Activated naive CD4-positive, alpha-beta T cell treated with anti-CD3 and anti-CD28 coated beads, Interleukin-2, amount 50 U/mL, for 24 hours (primary cell): ENCODE measurements at regions not wholly inside any gene's neighbourhood (a gene's known extent, or its start where the extent isn't known, plus 50 kb on each side); places are given as distances from the start of the nearest gene placed in this dataset.

Experiments used
- H3K27ac Mint-ChIP-seq: one replicate; pipeline ENCODE4 v1.8.0; 2021; ENCODE audit warnings: mild to moderate bottlenecking, mixed read lengths
- H3K27me3 Mint-ChIP-seq: one replicate; pipeline ENCODE4 v1.8.0; 2021; ENCODE audit warnings: mixed read lengths
- H3K36me3 Mint-ChIP-seq: one replicate; pipeline ENCODE4 v1.8.0; 2021; ENCODE audit warnings: mixed read lengths
- H3K4me1 Mint-ChIP-seq: one replicate; pipeline ENCODE4 v1.8.0; 2021; ENCODE audit warnings: mixed read lengths
- H3K4me3 Mint-ChIP-seq: one replicate; pipeline ENCODE4 v1.8.0; 2021; ENCODE audit warnings: mild to moderate bottlenecking, mixed read lengths
- H3K9me3 Mint-ChIP-seq: one replicate; pipeline ENCODE4 v1.8.0; 2021; ENCODE audit warnings: mixed read lengths

DNA sequence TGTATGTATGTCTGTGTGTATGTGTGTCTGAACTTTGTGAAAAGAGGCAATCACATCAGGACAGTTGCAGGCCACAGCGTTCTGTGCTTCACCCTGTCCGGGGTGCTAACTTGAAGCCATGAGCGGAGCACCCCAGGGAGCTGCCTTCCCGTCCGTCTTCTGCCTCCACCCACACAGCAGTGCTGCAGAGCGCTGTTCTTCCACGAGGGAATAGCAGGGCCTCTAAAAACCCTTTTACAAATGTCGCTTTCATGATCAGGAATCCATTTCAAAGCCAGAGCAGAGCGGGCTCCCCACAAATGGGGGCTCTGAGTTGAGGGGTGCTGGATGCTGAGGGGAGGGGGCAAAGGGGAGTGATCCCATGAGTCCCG lies 131.5 kb downstream of the RNASET2 start:
- H3K4me1 Mint-ChIP-seq, result no peaks in the 10 kb centered on the region
- no peaks in the 10 kb centered on the region for H3K9me3 Mint-ChIP-seq
- no peaks in the 10 kb centered on the region for H3K36me3 Mint-ChIP-seq
- H3K27ac Mint-ChIP-seq, result no peak overlapping the region
- no peaks in the 10 kb centered on the region for H3K27me3 Mint-ChIP-seq
- no peak overlapping the region for H3K4me3 Mint-ChIP-seq

- H3K27ac Mint-ChIP-seq, result no peak overlapping the region
- no peaks in the 10 kb centered on the region for H3K36me3 Mint-ChIP-seq
- H3K9me3 Mint-ChIP-seq, result no peaks in the 10 kb centered on the region
- H3K27me3 Mint-ChIP-seq, result no peaks in the 10 kb centered on the region
- H3K4me1 Mint-ChIP-seq, result no peaks in the 10 kb centered on the region
- no peak overlapping the region for H3K4me3 Mint-ChIP-seq
Measured at GRCh38 chr6:166824146-166824879, 132.0 kb downstream of the RNASET2 start.

DNA sequence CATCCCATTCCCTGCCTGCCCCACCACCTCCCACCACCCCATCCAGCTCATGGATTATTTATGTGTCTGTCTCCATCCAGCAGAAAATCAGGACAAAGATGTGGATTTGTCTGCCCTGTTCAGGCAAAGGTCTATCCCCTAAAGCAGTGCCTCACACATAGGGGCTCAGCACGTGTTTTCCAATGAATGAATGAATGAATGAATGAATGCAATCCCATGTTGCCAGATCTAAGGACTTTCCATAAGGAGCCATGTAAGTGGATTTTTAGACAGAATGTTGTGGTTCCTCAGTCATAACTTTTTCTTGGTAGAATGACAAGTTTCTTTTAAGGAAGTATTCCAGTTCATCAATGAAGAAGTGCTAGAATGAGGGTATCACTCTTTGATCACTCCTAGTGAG lies 133.7 kb downstream of the RNASET2 start:
- Mint-ChIP-seq H3K27me3 (no peaks in the 10 kb centered on the region), H3K27ac (no peak overlapping the region), H3K4me1 (no peaks in the 10 kb centered on the region), H3K4me3 (no peak overlapping the region), H3K9me3 (no peaks in the 10 kb centered on the region), H3K36me3 (no peaks in the 10 kb centered on the region)

DNA sequence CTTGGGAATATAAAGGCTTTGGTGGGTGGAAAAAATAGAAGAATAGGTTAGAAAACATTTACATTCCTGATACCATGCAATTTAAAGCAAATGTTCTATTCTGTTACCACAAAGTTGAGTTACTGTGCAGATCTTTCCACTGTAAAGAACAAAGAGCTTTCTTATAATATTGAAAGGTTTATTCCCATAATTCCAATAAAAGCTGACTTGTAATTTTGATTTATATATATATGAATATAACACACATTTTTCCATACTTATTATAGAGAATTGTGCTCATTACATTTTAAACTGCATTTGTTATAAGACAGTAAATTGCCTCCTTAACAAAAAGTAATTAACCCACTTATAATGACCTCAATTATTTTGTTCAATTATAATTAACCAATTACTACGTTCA lies 135.9 kb downstream of the RNASET2 start:
- Mint-ChIP-seq H3K36me3 (no peaks in the 10 kb centered on the region), H3K4me1 (no peaks in the 10 kb centered on the region), H3K9me3 (no peaks in the 10 kb centered on the region), H3K27ac (no peak overlapping the region), H3K27me3 (no peaks in the 10 kb centered on the region), H3K4me3 (no peak overlapping the region)

- Mint-ChIP-seq H3K4me1 (no peaks in the 10 kb centered on the region), H3K4me3 (no peak overlapping the region), H3K27me3 (no peaks in the 10 kb centered on the region), H3K36me3 (no peaks in the 10 kb centered on the region), H3K9me3 (no peaks in the 10 kb centered on the region), H3K27ac (no peak overlapping the region)
Measured at GRCh38 chr6:166820070-166820469, 136.3 kb downstream of the RNASET2 start.

DNA sequence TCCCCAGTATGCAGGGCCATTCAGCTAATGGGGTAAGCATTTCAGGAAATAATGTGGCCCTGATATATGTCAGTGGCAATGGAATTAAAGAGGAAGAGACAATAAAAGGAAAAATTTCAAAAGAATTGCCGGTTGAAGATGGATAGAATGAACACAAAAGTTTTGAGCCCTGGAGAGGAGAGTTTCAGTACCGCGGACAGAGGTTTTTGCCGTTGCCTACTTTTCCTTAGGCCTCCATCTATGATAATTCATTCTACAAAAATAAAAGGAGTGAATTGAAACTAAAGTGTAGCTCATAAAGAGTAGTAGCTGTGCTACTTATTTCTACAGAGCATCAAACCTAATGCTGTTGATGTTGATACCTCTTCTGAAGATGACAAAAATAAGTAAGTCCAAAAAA lies 140.7 kb downstream of the RNASET2 start:
- no peaks in the 10 kb centered on the region for H3K36me3 Mint-ChIP-seq
- H3K9me3 Mint-ChIP-seq, result no peaks in the 10 kb centered on the region
- no peak overlapping the region for H3K27ac Mint-ChIP-seq
- H3K4me1 Mint-ChIP-seq, result no peaks in the 10 kb centered on the region
- no peaks in the 10 kb centered on the region for H3K27me3 Mint-ChIP-seq
- H3K4me3 Mint-ChIP-seq, result no peak overlapping the region

DNA sequence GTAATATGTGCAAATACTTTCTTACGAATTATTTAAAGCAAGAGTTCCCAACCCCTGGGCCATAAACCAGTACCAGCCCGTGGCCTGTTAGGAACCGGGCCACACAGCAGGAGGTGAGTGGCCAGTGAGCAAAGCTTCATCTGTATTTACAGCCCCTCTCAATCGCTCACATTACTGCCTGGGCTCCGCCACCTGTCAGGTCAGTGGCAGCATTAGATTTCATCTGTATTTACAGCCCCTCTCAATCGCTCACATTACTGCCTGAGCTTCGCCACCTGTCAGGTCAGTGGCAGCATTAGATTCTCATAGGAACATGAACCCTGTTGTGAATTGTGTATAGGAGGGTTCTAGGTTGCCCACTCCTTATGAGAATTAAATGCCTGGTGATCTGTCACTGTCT lies 142.0 kb downstream of the RNASET2 start:
- H3K27ac Mint-ChIP-seq, result no peak overlapping the region
- no peaks in the 10 kb centered on the region for H3K4me1 Mint-ChIP-seq
- H3K4me3 Mint-ChIP-seq, result no peak overlapping the region

DNA sequence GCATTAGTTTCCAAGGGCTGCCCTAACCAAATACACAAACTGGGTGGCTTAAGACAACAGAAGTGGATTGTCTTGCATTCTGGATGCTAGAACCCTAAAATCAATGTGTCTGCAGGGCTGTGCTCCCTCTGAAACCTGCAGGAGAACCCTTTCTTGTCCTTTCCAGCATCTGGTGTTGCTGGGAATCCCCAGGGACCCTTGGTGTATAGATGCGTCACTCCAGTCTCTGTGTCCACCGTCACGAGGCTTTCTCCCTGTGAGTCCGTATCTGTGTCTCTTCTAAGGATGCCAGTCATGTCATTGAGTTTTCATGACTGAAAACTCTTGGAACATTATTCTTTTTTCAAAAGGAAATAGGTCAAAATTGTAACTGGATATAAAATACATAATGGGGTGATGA lies 142.9 kb downstream of the RNASET2 start:
- Mint-ChIP-seq H3K36me3 (peaks cover 2% of the 10 kb centered on the region), H3K9me3 (no peaks in the 10 kb centered on the region), H3K27ac (no peak overlapping the region), H3K4me1 (no peaks in the 10 kb centered on the region), H3K4me3 (no peak overlapping the region), H3K27me3 (no peaks in the 10 kb centered on the region)

More for the DNA sequence above, 142.0 kb downstream of the RNASET2 start:
- Mint-ChIP-seq H3K9me3 (no peaks in the 10 kb centered on the region), H3K27me3 (no peaks in the 10 kb centered on the region), H3K36me3 (no peaks in the 10 kb centered on the region)

DNA sequence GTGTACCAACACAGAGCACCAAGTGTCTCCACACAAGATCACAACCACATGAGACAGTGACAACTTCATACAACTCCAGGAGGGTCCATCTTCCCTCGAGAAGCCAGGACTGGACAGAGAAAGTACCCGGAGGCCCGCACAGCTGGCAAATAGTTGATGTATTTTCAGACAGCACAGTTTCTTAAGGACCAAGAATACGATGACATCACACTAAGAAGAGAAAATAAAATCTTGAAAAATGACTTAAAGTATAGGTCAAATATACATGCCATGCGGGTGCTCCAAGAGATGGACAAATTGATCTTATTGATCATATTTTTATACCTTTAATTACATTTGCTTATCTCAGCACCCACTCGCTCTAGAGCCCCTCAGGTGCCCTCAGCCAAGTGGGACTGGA lies 145.5 kb downstream of the RNASET2 start:
- Mint-ChIP-seq H3K27ac (no peak overlapping the region), H3K36me3 (peaks cover 14% of the 10 kb centered on the region), H3K27me3 (no peaks in the 10 kb centered on the region), H3K4me1 (no peaks in the 10 kb centered on the region), H3K4me3 (no peak overlapping the region), H3K9me3 (peaks cover 14% of the 10 kb centered on the region)

DNA sequence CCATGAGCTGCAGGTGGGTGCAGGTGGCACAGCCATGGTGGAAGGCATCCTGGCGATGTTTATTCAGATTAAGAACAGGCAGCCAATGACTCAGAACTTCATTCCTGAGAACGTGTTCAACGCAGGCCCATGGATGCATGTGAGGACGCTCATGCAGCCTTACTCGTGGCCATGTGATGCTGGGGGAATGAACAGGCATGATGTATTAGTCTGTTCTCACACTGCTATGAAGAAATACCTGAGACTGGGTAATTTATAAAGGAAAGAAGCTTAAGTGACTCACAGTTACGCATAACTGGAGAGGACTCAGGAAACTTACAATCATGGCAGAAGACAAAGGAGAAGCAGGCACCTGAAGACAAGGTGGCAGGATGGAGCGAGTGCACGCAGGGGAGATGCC lies 146.6 kb downstream of the RNASET2 start:
- Mint-ChIP-seq H3K27ac (no peak overlapping the region), H3K27me3 (no peaks in the 10 kb centered on the region), H3K4me1 (no peaks in the 10 kb centered on the region), H3K36me3 (peaks cover 18% of the 10 kb centered on the region), H3K9me3 (peaks cover 18% of the 10 kb centered on the region), H3K4me3 (no peak overlapping the region)

GRCh38 chr6:166806962-166807757 lies 149.2 kb downstream of the RNASET2 start:
- Mint-ChIP-seq H3K4me3 (no peak overlapping the region), H3K27ac (no peak overlapping the region), H3K27me3 (no peaks in the 10 kb centered on the region), H3K9me3 (peaks cover 18% of the 10 kb centered on the region), H3K4me1 (no peaks in the 10 kb centered on the region), H3K36me3 (peaks cover 18% of the 10 kb centered on the region)

DNA sequence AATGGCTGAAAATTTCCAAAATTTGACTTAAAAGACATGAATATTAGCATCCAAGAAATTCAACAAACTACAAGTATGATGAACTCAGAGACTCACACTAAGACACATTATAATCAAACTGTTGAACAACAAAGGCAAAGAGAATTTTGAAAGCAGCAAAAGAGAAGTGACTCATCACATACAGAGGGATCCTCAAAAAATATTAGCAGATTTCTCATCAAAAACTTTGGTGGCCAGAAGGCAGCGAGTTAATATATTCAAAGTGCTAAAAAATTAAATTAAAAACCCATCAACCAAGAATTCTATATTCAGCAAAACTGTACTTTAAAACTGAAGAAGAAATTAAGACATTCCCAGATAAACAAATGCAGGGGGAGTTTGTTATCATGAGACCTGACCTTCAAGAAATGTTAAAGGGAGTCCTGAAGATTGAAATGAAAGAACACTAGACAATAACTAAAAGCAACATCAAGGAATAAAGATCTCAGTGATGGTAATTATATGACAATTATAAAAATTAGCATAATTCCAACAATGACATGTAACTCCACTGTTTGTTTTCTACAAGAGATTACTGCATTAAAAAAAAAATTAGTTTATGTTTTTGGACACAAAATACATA lies 150.0 kb downstream of the RNASET2 start:
- H3K27me3 Mint-ChIP-seq, result no peaks in the 10 kb centered on the region
- H3K4me1 Mint-ChIP-seq, result no peaks in the 10 kb centered on the region
- no peak overlapping the region for H3K4me3 Mint-ChIP-seq
- H3K9me3 Mint-ChIP-seq, result peaks cover 18% of the 10 kb centered on the region
- H3K27ac Mint-ChIP-seq, result no peak overlapping the region
- peaks cover 18% of the 10 kb centered on the region for H3K36me3 Mint-ChIP-seq

DNA sequence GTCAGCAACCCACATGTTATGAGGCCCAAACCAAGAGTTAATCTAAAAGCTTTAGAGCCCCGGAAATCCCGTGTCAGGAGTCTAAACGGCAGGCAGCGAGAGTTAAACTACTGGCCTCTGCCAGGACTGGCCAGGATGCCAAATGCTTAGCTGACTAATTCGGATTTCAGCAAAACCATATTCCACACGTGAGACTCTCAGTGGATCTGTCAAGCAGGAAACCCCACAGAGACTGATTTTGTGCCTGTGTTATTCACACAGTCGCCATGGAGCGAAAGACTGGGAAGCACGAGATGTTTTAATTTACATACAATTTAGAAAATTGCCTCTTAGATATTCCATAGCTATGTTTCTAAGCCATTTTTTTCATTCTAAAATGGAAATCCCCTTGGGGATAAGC lies 152.9 kb downstream of the RNASET2 start:
- Mint-ChIP-seq H3K36me3 (peaks cover 15% of the 10 kb centered on the region), H3K27me3 (no peaks in the 10 kb centered on the region), H3K4me1 (no peaks in the 10 kb centered on the region), H3K4me3 (no peak overlapping the region), H3K9me3 (peaks cover 18% of the 10 kb centered on the region), H3K27ac (no peak overlapping the region)

DNA sequence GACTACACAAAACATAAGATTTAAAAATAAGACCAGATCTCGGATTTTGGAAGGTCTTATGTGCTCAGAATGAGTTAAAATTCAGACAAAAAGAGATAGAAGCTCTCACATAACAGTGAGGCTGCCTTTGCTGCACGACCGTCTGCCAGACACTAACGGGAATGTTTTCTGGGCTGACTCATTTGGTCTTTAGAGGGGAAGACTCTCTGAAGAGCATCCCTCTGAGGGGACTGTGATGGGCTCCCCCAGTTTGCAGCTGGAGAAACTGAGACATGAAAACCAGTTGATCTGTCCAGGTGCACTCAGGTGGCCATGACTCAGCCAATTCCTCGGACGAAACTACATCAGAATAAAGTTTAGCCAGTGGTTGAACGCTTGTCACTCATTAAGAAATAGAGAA lies 153.9 kb downstream of the RNASET2 start:
- peaks cover 9% of the 10 kb centered on the region for H3K36me3 Mint-ChIP-seq
- no peak overlapping the region for H3K27ac Mint-ChIP-seq
- H3K9me3 Mint-ChIP-seq, result peaks cover 13% of the 10 kb centered on the region
- no peak overlapping the region for H3K4me3 Mint-ChIP-seq
- no peaks in the 10 kb centered on the region for H3K27me3 Mint-ChIP-seq
- no peaks in the 10 kb centered on the region for H3K4me1 Mint-ChIP-seq

DNA sequence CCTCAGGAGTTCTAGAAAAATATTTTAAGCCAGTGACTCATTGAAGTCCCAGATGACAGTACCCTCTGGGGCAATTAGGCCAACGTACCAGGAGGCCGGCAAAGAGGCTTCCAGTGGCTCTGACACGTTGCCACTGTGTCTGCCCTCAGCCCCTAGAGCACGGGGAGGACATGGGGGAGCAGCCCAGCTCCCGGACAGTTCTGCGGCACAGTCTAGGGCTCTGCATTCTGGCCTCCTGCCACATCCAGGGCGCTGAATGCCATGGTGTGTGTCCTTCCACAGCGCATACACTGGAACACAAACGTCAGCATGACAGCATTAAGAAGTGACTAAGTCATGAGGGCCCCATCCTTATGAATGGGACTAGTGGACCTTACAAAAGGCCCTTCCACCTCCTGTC lies 156.2 kb downstream of the RNASET2 start:
- H3K4me3 Mint-ChIP-seq, result no peak overlapping the region
- no peaks in the 10 kb centered on the region for H3K36me3 Mint-ChIP-seq
- no peaks in the 10 kb centered on the region for H3K27me3 Mint-ChIP-seq
- H3K27ac Mint-ChIP-seq, result no peak overlapping the region
- H3K4me1 Mint-ChIP-seq, result no peaks in the 10 kb centered on the region
- H3K9me3 Mint-ChIP-seq, result no peaks in the 10 kb centered on the region

- no peaks in the 10 kb centered on the region for H3K36me3 Mint-ChIP-seq
- no peaks in the 10 kb centered on the region for H3K4me1 Mint-ChIP-seq
- no peaks in the 10 kb centered on the region for H3K9me3 Mint-ChIP-seq
- no peak overlapping the region for H3K4me3 Mint-ChIP-seq
- no peak overlapping the region for H3K27ac Mint-ChIP-seq
- H3K27me3 Mint-ChIP-seq, result no peaks in the 10 kb centered on the region
Measured at GRCh38 chr6:166798652-166799051, 157.7 kb downstream of the RNASET2 start.
